ENCODE measurements at regions not wholly inside any gene's neighbourhood (a gene's known extent, or its start where the extent isn't known, plus 50 kb on each side); places are given as distances from the start of the nearest gene placed in this dataset.
"Not testable (repeated sequence)": the region's sequence is repeated elsewhere in the genome, so short reads cannot be mapped to it uniquely, and the experiment has no call there.

- DNase-seq (ENCODE audit: low spot score): no peak
- intact Hi-C loops (cut with DNase I): no loop called here
Observed at GRCh38 chr6:40685862-40686261, 98.7 kb upstream of the LRFN2 start.

- no peak for DNase-seq (ENCODE audit: low spot score)
- intact Hi-C loops (cut with DNase I): no loop called here
Observed at GRCh38 chr6:40681622-40682021, 94.5 kb upstream of the LRFN2 start.

GRCh38 chr6:40678941-40679340, 91.8 kb upstream of the LRFN2 start:
- no peak for DNase-seq (ENCODE audit: low spot score)
- intact Hi-C loops (cut with DNase I): no loop called here

GRCh38 chr6:40674170-40674569, 87.0 kb upstream of the LRFN2 start:
- DNase-seq (ENCODE audit: low spot score): no peak
- intact Hi-C loops (cut with DNase I): no loop called here

GRCh38 chr6:40672087-40672486, 84.9 kb upstream of the LRFN2 start:
- intact Hi-C loops (cut with DNase I): no loop called here
- DNase-seq (ENCODE audit: low spot score): no peak

- no peak for DNase-seq (ENCODE audit: low spot score)
Observed at GRCh38 chr6:40671694-40672050, 84.5 kb upstream of the LRFN2 start.

GRCh38 chr6:40671001-40671693, 84.0 kb upstream of the LRFN2 start:
- intact Hi-C loops (cut with DNase I): no loop called here
- no peak for DNase-seq (ENCODE audit: low spot score)

More at GRCh38 chr6:40671694-40672050, 84.5 kb upstream of the LRFN2 start:
- intact Hi-C loops (cut with DNase I): no loop called here

- intact Hi-C loops (cut with DNase I): no loop called here
- DNase-seq (ENCODE audit: low spot score): no peak
Observed at GRCh38 chr6:40669343-40669742, 82.2 kb upstream of the LRFN2 start.

GRCh38 chr6:40668203-40668602, 81.0 kb upstream of the LRFN2 start:
- intact Hi-C loops (cut with DNase I): no loop called here

GRCh38 chr6:40666530-40666929, 79.4 kb upstream of the LRFN2 start:
- intact Hi-C loops (cut with DNase I): no loop called here
- no peak for DNase-seq (ENCODE audit: low spot score)

More at GRCh38 chr6:40668203-40668602, 81.0 kb upstream of the LRFN2 start:
- no peak for DNase-seq (ENCODE audit: low spot score)

GRCh38 chr6:40661726-40662125, 74.6 kb upstream of the LRFN2 start:
- intact Hi-C loops (cut with DNase I): no loop called here
- DNase-seq (ENCODE audit: low spot score): no peak

- intact Hi-C loops (cut with DNase I); DNase-seq (ENCODE audit: low spot score): not testable (repeated sequence)
Observed at GRCh38 chr6:40656772-40657171, 69.6 kb upstream of the LRFN2 start.

GRCh38 chr6:40654828-40655227, 67.7 kb upstream of the LRFN2 start:
- no peak for DNase-seq (ENCODE audit: low spot score)
- intact Hi-C loops (cut with DNase I): no loop called here

GRCh38 chr6:40645043-40645442, 57.9 kb upstream of the LRFN2 start:
- no peak for DNase-seq (ENCODE audit: low spot score)
- intact Hi-C loops (cut with DNase I): no loop called here

GRCh38 chr6:40642837-40643236, 55.7 kb upstream of the LRFN2 start:
- DNase-seq (ENCODE audit: low spot score): no peak
- intact Hi-C loops (cut with DNase I): no loop called here

- DNase-seq (ENCODE audit: low spot score): no peak
- intact Hi-C loops (cut with DNase I): no loop called here
Observed at GRCh38 chr6:40642190-40642589, 55.0 kb upstream of the LRFN2 start.

- DNase-seq (ENCODE audit: low spot score): no peak
- intact Hi-C loops (cut with DNase I): no loop called here
Observed at GRCh38 chr6:40640599-40641227, 53.5 kb upstream of the LRFN2 start.
